AG09309 (cell line): ENCODE measurements at regions not wholly inside any gene's neighbourhood (a gene's known extent, or its start where the extent isn't known, plus 50 kb on each side); places are given as distances from the start of the nearest gene placed in this dataset.
"Not testable (repeated sequence)": the region's sequence is repeated elsewhere in the genome, so short reads cannot be mapped to it uniquely, and the experiment has no call there.

ENCODE experiments used
- DNase-seq: peaks from one replicate; pipeline ENCODE4 v3.0.0-alpha.2; 2010; ENCODE audit warnings: low read depth
- H3K4me3 ChIP-seq: 2 replicates; pipeline ENCODE4 v1.5.1; 2011; ENCODE audit warnings: mild to moderate bottlenecking, low read depth, low read length, moderate library complexity; ENCODE audit not compliant: control insufficient read depth
- CTCF ChIP-seq: IDR thresholded peaks from 2 replicates; pipeline ENCODE4 v1.5.1; 2011; ENCODE audit warnings: mild to moderate bottlenecking, low read depth, low read length, inconsistent platforms; ENCODE audit not compliant: insufficient read depth, control insufficient read depth; ENCODE audit errors: missing control alignments

- TF ChIP-seq CTCF, result no peak
- H3K4me3 ChIP-seq, result no peak overlapping the region
- no peak for DNase-seq
These were observed 55.6 kb upstream of the CCND1 start for GRCh38 chr11:69585385-69585784.

GRCh38 chr11:69587454-69588090, 53.4 kb upstream of the CCND1 start:
- no peak overlapping the region for H3K4me3 ChIP-seq
- DNase-seq, result peak; percentile 20
- TF ChIP-seq CTCF, result no peak

- peak; percentile 63 for DNase-seq
- TF ChIP-seq CTCF, result peak; percentile 51
These were observed 52.7 kb upstream of the CCND1 start for GRCh38 chr11:69588270-69588669.

GRCh38 chr11:69590088-69590487, 50.9 kb upstream of the CCND1 start:
- DNase-seq, H3K4me3 ChIP-seq: not testable (repeated sequence)

More at GRCh38 chr11:69588270-69588669, 52.7 kb upstream of the CCND1 start:
- H3K4me3 ChIP-seq, result no peak overlapping the region
